Pons (tissue), 1 donor: ENCODE measurements at regions not wholly inside any gene's neighbourhood (a gene's known extent, or its start where the extent isn't known, plus 50 kb on each side); places are given as distances from the start of the nearest gene placed in this dataset.

Experiments used
- DNase-seq: peaks from one replicate; pipeline ENCODE4 v3.0.0-alpha.2; 2016; ENCODE audit warnings: low spot score

GRCh38 chr4:54915276-54915675, 210.1 kb downstream of the KDR start:
- no peak for DNase-seq

- DNase-seq = no peak
Measured at GRCh38 chr4:54914781-54915180, 210.6 kb downstream of the KDR start.

- no peak for DNase-seq
Measured at GRCh38 chr4:54913751-54914526, 211.5 kb downstream of the KDR start.

- DNase-seq = no peak
Measured at GRCh38 chr4:54912155-54912554, 213.2 kb downstream of the KDR start.

DNA sequence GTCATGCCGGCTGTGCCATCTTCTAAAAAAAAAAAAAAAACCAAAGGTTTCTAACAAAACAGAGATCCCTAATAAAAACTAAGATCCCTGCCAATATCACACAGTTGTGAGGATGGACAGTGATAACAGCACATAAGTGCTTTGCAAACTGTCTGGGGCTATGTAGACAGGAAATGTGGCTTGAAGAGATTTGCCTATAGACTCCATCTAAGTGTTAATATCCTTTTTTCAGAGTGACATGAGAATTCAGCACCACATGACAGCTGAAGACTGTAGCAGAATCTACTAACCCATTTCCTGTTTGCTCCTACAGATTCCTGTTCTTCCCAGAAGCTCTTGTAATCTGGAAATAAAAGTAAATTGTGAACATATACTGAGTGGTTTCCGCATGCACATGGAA, 215.4 kb downstream of the KDR start:
- DNase-seq = no peak

GRCh38 chr4:54908763-54909162, 216.6 kb downstream of the KDR start:
- no peak for DNase-seq

DNA sequence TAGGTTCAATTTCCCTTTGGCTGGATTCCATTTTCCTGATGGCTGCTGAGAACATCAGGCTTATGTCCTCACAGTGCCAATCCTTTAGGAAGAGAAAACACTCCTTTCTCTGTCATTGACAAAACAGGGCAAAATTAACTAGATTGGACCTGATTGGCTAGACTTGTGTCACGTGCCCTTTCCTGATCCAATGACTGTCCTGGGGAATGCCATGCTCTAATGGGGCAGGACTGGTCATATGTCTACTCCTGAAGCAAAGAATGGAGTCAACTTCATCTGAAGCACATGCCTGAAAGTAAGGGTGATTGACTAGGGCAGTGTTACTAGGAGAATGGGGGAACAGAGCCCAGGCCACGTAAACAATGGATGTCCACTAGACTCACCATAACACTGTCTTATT, 220.4 kb downstream of the KDR start:
- no peak for DNase-seq

DNA sequence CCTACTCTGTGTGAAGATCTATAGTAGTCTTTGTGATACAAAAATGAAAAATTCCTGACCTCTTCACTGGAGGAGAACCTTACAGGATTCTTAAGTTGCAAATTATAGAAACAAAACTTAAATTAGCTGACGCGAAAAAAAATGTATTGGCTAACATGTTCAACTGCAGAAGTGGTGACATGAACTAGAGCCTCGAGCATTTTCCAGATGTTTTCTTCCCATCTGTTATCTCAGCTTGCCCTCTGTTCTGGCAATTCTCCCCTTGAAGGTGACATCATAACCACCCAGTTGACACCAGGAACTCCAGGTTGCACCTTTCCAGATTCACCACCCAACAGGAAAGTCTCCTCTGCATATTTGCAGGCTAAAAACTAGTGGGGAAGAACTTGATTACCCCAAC, 222.4 kb downstream of the KDR start:
- DNase-seq = no peak

DNA sequence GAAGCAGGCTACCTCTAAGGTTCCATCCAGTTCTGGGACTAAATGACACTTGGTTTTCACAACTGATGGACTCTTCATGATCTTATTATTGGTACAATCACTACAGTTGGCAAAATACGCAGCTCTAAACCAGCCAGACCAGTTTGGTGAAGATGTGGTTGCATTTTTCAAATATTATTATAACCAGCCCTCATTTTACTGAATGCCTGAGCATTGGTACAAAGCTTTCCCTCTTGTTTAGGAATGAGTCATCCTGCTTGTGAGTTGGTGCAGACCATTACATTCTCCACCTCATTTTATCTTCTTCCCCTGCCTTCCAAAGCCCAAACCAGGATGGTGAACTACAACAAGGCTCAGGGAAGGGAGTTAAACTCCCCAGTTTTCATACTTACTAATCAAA, 223.1 kb downstream of the KDR start:
- DNase-seq = no peak

GRCh38 chr4:54901202-54901601, 224.2 kb downstream of the KDR start:
- DNase-seq = no peak

DNA sequence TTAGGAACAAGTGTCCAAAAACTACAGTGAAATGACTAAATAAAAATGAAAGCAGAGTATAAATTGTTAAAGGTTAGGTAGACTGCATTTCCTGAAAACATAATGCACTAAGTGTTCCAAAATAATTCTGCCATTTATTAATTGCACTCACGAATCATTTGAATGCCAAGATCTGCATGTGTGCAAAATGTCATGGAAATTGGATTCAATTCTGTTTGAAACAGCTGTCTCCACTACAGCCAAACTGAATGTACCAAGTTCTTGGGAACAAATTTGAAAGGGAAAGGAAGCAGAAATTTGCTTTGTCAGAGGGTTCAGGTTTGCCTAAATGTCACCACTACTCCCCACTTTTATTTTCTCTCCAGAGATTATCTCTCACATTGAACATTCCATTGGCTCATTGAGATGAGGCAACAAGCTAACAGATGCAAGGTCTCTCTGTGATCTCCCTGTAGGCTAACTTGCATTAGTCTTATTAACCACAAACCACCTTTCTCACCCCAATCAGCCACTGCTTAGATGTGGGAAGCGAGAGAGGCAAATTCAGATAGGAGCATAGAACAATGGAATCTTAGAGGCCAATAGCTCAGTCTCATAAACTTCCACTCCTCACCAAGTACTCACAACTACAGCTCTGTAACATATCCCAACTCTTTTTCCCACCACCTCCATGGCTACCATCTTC, 226.6 kb downstream of the KDR start:
- no peak for DNase-seq

GRCh38 chr4:54898056-54898562, 227.3 kb downstream of the KDR start:
- DNase-seq = no peak

DNA sequence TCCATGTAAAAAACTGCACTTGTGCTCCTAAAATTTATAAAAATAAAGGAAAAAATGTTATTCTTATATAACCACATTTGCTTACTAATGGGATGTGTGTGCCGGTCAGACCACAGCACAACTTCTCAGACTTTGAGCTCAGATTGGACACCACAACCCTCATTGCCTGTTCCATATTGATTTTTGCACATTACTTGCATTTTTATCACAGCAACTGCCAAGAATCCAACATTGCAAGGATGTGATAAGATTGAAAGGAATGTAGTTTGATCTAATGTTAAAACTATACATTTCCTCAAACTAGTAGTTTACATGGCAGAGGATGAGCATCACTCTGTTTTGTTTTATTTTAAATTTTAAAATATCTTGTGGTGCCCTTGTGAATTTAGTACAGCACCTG, 227.8 kb downstream of the KDR start:
- no peak for DNase-seq

- DNase-seq = no peak
Measured at GRCh38 chr4:54882616-54883015, 224.9 kb downstream of the KIT start.

GRCh38 chr4:54879576-54879975, 221.8 kb downstream of the KIT start:
- no peak for DNase-seq

GRCh38 chr4:54877006-54877405, 219.2 kb downstream of the KIT start:
- DNase-seq = no peak

DNA sequence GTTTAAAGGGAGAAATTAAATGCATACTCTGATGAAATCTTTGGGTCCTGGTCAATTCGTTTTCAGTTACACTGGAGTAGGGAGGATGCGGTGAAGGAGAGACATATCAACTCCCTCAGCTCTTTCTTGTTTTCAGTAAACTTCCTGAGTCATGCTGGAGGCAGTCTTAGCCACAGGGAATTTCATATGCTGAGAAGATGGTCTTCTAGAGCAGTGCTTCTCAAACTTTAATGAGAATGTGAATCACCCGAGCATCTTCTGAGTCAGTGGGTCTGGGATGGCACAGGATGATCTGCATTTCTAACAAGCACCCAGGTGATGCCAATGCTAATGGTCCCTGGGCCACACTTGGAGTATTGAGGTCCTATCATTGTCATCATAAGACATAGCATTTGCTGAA, 214.5 kb downstream of the KIT start:
- DNase-seq = no peak

GRCh38 chr4:54863571-54864255, 206.0 kb downstream of the KIT start:
- DNase-seq = no peak

DNA sequence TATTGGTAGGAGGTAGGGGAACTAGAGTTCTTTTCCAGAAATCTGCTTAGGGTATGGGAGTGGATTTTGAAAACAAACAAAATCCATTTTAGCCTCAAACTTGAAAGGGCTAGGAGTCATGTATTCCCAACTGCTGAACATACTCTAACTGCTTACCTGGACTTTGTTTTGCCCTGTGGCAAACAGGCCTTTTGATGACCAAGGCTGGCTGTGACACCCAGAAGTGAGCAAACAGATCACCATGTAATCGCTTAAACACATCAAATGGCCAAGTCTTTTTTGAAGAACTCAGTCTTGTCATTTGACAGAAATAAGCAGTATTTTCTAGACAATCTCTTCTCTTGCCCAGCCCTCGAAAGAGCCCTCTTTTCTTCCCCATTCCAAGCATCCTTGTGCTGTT, 203.4 kb downstream of the KIT start:
- no peak for DNase-seq

DNA sequence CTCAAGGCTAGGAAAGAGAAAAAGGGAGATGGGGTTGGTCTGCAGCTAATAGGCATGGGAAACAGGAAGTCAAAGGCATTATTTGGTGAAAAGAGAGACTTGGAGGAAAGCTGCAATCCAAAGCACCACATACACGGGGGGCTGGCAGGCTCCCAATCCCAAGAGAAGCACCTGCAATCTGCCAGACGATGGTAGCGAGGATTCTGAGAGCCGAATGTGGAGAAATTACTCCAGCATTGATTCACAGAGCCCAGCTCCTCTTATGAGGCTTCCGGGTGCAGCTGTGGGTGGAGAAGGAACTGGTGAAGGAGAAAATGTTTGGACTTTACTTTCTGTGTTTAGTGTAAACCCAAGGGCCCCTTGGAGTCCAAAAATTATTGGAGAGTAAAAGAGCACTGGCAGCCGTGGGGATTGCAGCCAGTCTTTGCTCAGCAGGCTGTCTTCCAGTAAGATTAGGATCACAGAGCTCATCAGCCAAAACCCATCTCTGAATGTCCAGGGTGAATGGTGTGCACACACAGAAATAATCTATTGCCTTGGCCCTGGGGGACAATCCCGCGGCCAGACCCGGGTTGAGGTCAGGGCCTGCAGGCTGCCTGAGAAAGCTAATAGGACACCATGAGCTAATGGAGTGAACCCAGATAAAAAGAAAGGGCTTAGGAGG, 197.6 kb downstream of the KIT start:
- DNase-seq = no peak

- no peak for DNase-seq
Measured at GRCh38 chr4:54852602-54853001, 194.8 kb downstream of the KIT start.

- DNase-seq = peak; percentile 85
Measured at GRCh38 chr4:54852054-54852453, 194.3 kb downstream of the KIT start.
